HEK293 (cell line): ENCODE measurements at regions not wholly inside any gene's neighbourhood (a gene's known extent, or its start where the extent isn't known, plus 50 kb on each side); places are given as distances from the start of the nearest gene placed in this dataset.

Experiments
- CTCF ChIP-seq: fragments of 450-650 bp; formaldehyde crosslinking; IDR thresholded peaks from 2 replicates; pipeline ENCODE4 v1.5.1; 2016; ENCODE audit warnings: missing biosample characterization, missing genetic modification characterization
- ZNF280D ChIP-seq: fragments of 450-650 bp; formaldehyde crosslinking; IDR thresholded peaks from 2 replicates; pipeline ENCODE4 v1.5.1; 2016; ENCODE audit warnings: missing biosample characterization, missing genetic modification characterization
- ZNF510 ChIP-seq: fragments of 450-650 bp; formaldehyde crosslinking; IDR thresholded peaks from 2 replicates; pipeline ENCODE4 v1.5.1; 2018; ENCODE audit warnings: mild to moderate bottlenecking, missing genetic modification characterization, missing biosample characterization; ENCODE audit not compliant: insufficient replicate concordance

- TF ChIP-seq ZNF510 (tag by site-specific recombination) (no peak), CTCF (no peak), ZNF280D (tag by site-specific recombination) (no peak)
Measured at GRCh38 chr16:75821117-75821516, 94.8 kb upstream of the CPHXL start.
